Fibroblast of the conjunctiva (primary cell): ENCODE measurements at regions not wholly inside any gene's neighbourhood (a gene's known extent, or its start where the extent isn't known, plus 50 kb on each side); places are given as distances from the start of the nearest gene placed in this dataset.
"Not testable (repeated sequence)": the region's sequence is repeated elsewhere in the genome, so short reads cannot be mapped to it uniquely, and the experiment has no call there.

Experiments
- DNase-seq: peaks from one replicate; pipeline ENCODE4 v3.0.0-alpha.2; 2010; ENCODE audit warnings: low read depth

- no peak for DNase-seq
Observed at GRCh38 chr4:132383571-132384199, 765.4 kb upstream of the PCDH10 start.

GRCh38 chr4:132384709-132385108 is 764.4 kb upstream of the PCDH10 start:
- DNase-seq = no peak

GRCh38 chr4:132386130-132386529 is 763.0 kb upstream of the PCDH10 start:
- DNase-seq = no peak

- no peak for DNase-seq
Observed at GRCh38 chr4:132387060-132387459, 762.0 kb upstream of the PCDH10 start.

DNA sequence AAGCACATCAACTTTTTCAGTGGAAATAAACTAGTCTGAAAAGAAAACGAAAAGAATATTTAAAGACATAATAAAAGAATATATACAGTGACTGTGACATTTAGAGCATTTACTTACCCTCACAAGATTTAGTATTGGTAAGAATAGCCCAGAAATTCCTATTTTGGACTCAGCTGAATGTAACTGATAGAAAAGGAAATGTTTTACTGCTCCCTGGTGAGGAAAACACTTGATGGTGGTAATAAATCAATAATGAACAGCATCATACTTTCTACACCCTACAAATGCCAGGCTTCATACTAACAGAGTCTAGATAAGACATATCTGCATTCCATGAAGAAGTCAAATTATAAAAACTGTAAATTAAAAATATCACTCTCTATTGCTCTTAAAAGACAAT is 753.5 kb upstream of the PCDH10 start:
- DNase-seq = no peak

- no peak for DNase-seq
Observed at GRCh38 chr4:132396636-132397035, 752.5 kb upstream of the PCDH10 start.

GRCh38 chr4:132417220-132417619 is 731.9 kb upstream of the PCDH10 start:
- DNase-seq = no peak

- no peak for DNase-seq
Observed at GRCh38 chr4:132427125-132427524, 722.0 kb upstream of the PCDH10 start.

GRCh38 chr4:132437117-132437516 is 712.0 kb upstream of the PCDH10 start:
- no peak for DNase-seq

DNA sequence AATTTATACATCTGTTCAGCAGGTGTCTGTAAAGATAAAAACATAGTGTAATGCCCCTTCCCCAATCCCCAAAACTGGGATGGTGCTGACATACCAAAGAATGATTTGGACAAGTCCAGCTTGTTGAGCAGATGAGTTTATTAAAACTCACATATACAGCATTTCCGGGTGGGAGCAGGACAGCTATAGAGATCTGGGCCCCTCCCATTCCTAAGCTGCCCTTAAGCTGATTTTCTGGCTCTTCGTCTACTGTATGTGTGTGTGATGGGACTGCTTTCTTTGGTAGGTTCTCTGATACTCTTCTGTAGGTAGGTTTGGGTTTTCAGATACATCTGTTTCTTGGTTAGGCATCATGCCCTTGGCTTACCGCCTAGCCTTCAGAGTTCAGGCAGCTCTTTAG is 703.7 kb upstream of the PCDH10 start:
- no peak for DNase-seq

DNA sequence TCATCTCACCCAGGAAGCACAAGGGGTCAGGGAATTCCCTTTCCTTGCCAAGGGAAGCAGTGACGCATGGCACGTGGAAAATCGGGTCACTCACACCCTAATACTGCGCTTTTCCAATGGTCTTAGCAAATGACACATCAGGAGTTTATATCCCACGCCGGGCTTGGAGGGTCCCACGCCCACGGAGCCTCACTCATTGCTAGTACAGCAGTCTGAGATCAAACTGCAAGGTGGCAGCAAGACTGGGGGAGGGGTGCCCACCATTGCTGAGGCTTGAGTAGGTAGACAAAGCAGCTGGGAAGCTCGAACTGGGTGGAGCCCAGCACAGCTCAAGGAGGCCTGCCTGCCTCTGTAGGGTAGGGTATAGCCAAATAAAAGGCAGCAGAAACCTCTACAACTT is 691.1 kb upstream of the PCDH10 start:
- not testable (repeated sequence) for DNase-seq

DNA sequence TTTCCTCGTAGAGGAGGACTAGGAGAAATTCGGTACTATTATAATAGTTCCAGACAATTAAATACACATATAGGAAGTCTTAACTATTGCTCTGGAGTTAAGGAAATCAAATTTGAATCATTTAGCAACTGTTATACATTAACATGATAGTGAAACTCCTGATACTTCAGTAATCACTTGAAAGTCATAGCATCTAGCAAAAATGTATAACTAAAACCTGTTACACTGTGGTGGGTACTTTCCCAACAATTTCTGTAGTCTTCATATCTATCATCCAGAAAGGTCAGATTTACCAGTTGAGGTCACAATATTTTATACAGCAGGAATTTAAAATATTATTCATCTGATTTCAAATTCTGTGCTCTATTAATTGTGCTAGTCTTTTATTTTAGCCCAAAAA is 669.6 kb upstream of the PCDH10 start:
- DNase-seq = no peak

DNA sequence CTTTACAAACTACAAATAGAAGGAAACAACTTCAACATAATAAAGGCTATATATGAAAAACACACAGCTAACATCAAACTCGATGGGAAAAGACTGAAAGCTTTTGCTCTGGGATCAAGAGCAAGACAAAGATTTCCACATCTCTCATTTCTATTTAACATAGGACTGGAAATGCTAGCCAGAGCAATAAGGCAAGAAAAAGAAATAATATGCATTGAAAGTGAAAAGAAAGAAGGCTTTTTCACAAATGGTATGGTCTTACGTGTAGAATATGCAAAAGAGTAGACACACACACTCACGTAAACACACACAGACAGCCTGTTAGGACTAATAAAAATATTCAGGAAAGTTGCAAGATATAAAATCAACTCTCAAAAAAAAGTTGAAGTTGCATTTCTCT is 660.5 kb upstream of the PCDH10 start:
- DNase-seq = no peak

- DNase-seq = no peak
Observed at GRCh38 chr4:132493476-132493875, 655.6 kb upstream of the PCDH10 start.

GRCh38 chr4:132495267-132495812 is 653.8 kb upstream of the PCDH10 start:
- DNase-seq = not testable (repeated sequence)

- DNase-seq = no peak
Observed at GRCh38 chr4:132498215-132498614, 650.9 kb upstream of the PCDH10 start.

GRCh38 chr4:132502096-132502552 is 647.0 kb upstream of the PCDH10 start:
- DNase-seq = no peak

- no peak for DNase-seq
Observed at GRCh38 chr4:132504438-132504837, 644.7 kb upstream of the PCDH10 start.

DNA sequence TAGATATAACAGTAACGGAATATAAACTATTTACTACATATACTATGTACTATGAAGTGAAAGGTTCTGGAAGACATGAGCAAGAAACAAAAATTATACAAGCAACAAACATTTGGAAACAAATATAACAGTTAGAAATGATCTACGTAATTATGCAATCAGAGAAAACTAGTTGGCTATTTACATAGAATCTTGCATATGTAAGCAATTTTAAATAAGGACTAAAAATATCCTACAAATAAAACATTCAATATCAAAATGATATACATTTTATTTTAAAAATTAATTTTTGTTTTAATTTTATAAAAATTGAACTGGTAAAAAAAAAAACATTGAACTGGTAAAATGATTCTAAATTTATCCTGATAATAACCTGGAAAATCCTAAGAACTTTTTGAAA is 642.5 kb upstream of the PCDH10 start:
- no peak for DNase-seq

DNA sequence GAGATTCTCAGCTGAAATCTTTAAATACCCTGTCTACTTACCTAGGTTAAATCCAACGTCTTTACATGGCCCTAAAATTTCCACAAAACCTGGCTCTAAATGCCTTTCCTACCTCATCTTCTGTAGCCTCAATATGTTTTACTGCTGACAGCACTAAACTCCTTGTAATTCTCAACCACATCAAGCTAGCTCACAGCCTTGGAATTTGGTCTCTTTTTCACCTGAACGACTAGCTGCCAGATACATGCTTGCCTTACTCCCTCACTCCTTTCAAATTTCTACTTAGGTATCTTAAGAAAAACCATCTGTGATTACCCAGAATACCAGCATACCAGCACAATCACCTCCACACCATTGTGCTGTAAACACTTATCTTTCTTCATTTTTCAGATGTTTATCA is 635.6 kb upstream of the PCDH10 start:
- no peak for DNase-seq

- no peak for DNase-seq
Observed at GRCh38 chr4:132526652-132527051, 622.4 kb upstream of the PCDH10 start.

DNA sequence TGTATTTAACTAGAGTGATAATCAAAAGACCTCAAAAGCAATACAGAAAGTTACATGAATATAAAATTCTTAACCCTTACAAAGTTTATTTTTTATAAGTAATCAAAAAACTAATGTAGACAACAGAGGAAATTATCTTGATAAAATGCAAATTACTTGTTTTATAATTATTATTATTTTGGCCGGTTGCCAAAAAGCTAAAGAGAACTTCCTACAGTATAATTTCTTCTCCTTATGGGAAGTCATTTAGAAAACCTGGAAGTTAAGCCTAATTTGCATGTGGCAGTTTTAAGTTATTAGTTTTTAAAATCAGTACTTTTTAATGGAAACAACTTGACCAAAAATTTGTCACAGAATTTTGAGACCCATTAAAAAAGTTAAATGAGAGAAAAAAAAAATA is 621.3 kb upstream of the PCDH10 start:
- DNase-seq = no peak

DNA sequence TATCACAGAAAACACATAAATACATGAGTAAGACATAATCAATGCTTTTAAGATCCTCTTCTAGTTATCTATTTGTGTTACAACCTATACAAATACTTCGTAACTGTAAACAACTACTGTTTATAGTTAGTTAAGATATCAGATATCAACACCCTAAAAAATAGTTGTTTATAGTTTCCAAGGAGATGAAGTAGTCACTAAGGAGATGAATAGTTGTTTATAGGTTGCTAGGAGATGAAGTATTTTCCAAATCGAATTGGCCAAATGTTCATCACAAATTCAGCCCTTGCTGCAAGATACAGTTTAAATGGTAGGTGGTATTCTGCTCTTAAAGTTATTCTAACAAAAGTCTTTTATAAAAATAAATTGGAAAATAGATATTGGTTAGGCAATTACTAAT is 618.2 kb upstream of the PCDH10 start:
- DNase-seq = no peak

DNA sequence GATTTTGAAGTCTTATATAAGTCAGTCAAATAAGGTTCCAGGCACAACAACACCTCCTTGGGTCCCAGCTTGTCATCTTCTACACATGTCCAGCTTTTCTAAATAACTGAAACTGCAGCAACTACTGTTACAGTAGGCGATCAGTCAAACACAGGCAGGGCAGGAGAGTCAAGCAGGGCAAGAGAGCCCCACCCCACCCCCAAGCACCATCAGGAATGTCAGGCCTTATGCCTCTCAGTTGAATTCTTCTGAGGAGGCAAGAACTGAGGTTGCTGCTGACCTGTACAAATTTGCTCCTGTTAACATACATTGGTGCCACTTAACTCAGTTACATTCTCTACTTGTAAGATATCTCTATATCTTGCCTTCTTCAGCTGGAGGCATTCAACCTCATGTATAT is 608.8 kb upstream of the PCDH10 start:
- no peak for DNase-seq
